TTC549 (cell line): ENCODE measurements at regions not wholly inside any gene's neighbourhood (a gene's known extent, or its start where the extent isn't known, plus 50 kb on each side); places are given as distances from the start of the nearest gene placed in this dataset.
A peak's percentile ranks its signal among the peaks of the same experiment; 100 is the strongest.
"Not testable (repeated sequence)": the region's sequence is repeated elsewhere in the genome, so short reads cannot be mapped to it uniquely, and the experiment has no call there.

Experiments
- FAIRE-seq: peaks from 2 replicates; lab custom pipeline; 2012; peaks lifted over from hg19 to GRCh38; lab: Jason Lieb, UNC

GRCh38 chr3:174460831-174461230 lies 398.3 kb upstream of the NAALADL2 start:
- FAIRE-seq, result no peak

- FAIRE-seq, result no peak
These were observed 396.2 kb upstream of the NAALADL2 start for GRCh38 chr3:174462916-174463315.

- peak; percentile 25 for FAIRE-seq
These were observed 394.0 kb upstream of the NAALADL2 start for GRCh38 chr3:174465177-174465576.

- FAIRE-seq, result no peak
These were observed 392.6 kb upstream of the NAALADL2 start for GRCh38 chr3:174466471-174467054.

- no peak for FAIRE-seq
These were observed 381.6 kb upstream of the NAALADL2 start for GRCh38 chr3:174477491-174477890.

GRCh38 chr3:174480767-174481166 lies 378.4 kb upstream of the NAALADL2 start:
- no peak for FAIRE-seq

- FAIRE-seq, result no peak
These were observed 376.6 kb upstream of the NAALADL2 start for GRCh38 chr3:174482541-174482940.

- FAIRE-seq, result no peak
These were observed 375.9 kb upstream of the NAALADL2 start for GRCh38 chr3:174483254-174483653.

- FAIRE-seq, result not testable (repeated sequence)
These were observed 375.3 kb upstream of the NAALADL2 start for GRCh38 chr3:174483856-174484255.

- no peak for FAIRE-seq
These were observed 370.6 kb upstream of the NAALADL2 start for GRCh38 chr3:174488527-174488926.

- FAIRE-seq, result no peak
These were observed 363.8 kb upstream of the NAALADL2 start for GRCh38 chr3:174495311-174495710.

GRCh38 chr3:174495928-174496327 lies 363.2 kb upstream of the NAALADL2 start:
- no peak for FAIRE-seq

- no peak for FAIRE-seq
These were observed 360.5 kb upstream of the NAALADL2 start for GRCh38 chr3:174498638-174499037.

GRCh38 chr3:174505266-174505665 lies 353.9 kb upstream of the NAALADL2 start:
- FAIRE-seq, result no peak

GRCh38 chr3:174524203-174524602 lies 334.9 kb upstream of the NAALADL2 start:
- FAIRE-seq, result no peak

GRCh38 chr3:174529298-174529697 lies 329.8 kb upstream of the NAALADL2 start:
- FAIRE-seq, result no peak

- FAIRE-seq, result no peak
These were observed 327.7 kb upstream of the NAALADL2 start for GRCh38 chr3:174531262-174531982.

GRCh38 chr3:174532216-174532615 lies 326.9 kb upstream of the NAALADL2 start:
- no peak for FAIRE-seq

- no peak for FAIRE-seq
These were observed 326.4 kb upstream of the NAALADL2 start for GRCh38 chr3:174532776-174533175.

GRCh38 chr3:174533286-174533685 lies 325.8 kb upstream of the NAALADL2 start:
- no peak for FAIRE-seq

GRCh38 chr3:174536319-174536718 lies 322.8 kb upstream of the NAALADL2 start:
- no peak for FAIRE-seq

GRCh38 chr3:174538151-174538550 lies 321.0 kb upstream of the NAALADL2 start:
- FAIRE-seq, result no peak

- FAIRE-seq, result no peak
These were observed 318.8 kb upstream of the NAALADL2 start for GRCh38 chr3:174540116-174540908.
